NCI-H146 (cell line): ENCODE measurements at regions not wholly inside any gene's neighbourhood (a gene's known extent, or its start where the extent isn't known, plus 50 kb on each side); places are given as distances from the start of the nearest gene placed in this dataset.

Source experiments
- DNase-seq: peaks from one replicate; lab custom pipeline; 2025; lab: John Stamatoyannopoulos, UW

GRCh38 chr1:91151702-91152101 is 129.9 kb upstream of the ZNF644 start:
- no peak for DNase-seq

GRCh38 chr1:91148641-91149069 is 126.8 kb upstream of the ZNF644 start:
- no peak for DNase-seq

- no peak for DNase-seq
Measured at GRCh38 chr1:91141858-91142257, 120.0 kb upstream of the ZNF644 start.

GRCh38 chr1:91138959-91139358 is 117.1 kb upstream of the ZNF644 start:
- DNase-seq = no peak

- no peak for DNase-seq
Measured at GRCh38 chr1:91137173-91137852, 115.5 kb upstream of the ZNF644 start.

- DNase-seq = no peak
Measured at GRCh38 chr1:91135799-91136198, 114.0 kb upstream of the ZNF644 start.

- no peak for DNase-seq
Measured at GRCh38 chr1:91133248-91133647, 111.4 kb upstream of the ZNF644 start.

- DNase-seq = no peak
Measured at GRCh38 chr1:91130256-91130985, 108.6 kb upstream of the ZNF644 start.

- DNase-seq = no peak
Measured at GRCh38 chr1:91129458-91129857, 107.6 kb upstream of the ZNF644 start.

- DNase-seq = no peak
Measured at GRCh38 chr1:91129017-91129416, 107.2 kb upstream of the ZNF644 start.

GRCh38 chr1:91124989-91125417 is 103.2 kb upstream of the ZNF644 start:
- DNase-seq = no peak

GRCh38 chr1:91124290-91124985 is 102.6 kb upstream of the ZNF644 start:
- no peak for DNase-seq

- DNase-seq = no peak
Measured at GRCh38 chr1:91123773-91124172, 101.9 kb upstream of the ZNF644 start.

GRCh38 chr1:91123319-91123718 is 101.5 kb upstream of the ZNF644 start:
- DNase-seq = no peak

GRCh38 chr1:91122106-91122717 is 100.4 kb upstream of the ZNF644 start:
- DNase-seq = no peak

- DNase-seq = no peak
Measured at GRCh38 chr1:91121366-91121765, 99.5 kb upstream of the ZNF644 start.

- no peak for DNase-seq
Measured at GRCh38 chr1:91120936-91121335, 99.1 kb upstream of the ZNF644 start.

- DNase-seq = no peak
Measured at GRCh38 chr1:91120421-91120820, 98.6 kb upstream of the ZNF644 start.

- no peak for DNase-seq
Measured at GRCh38 chr1:91104712-91105111, 82.9 kb upstream of the ZNF644 start.

- DNase-seq = no peak
Measured at GRCh38 chr1:91101328-91101727, 79.5 kb upstream of the ZNF644 start.

- DNase-seq = no peak
Measured at GRCh38 chr1:91099746-91100621, 78.1 kb upstream of the ZNF644 start.
